Stimulated activated CD4-positive, alpha-beta T cell treated with anti-CD3 and anti-CD28 coated beads, Interleukin-12 subunit alpha, Interleukin-12 subunit beta, amount 100 ng/mL, for 4 hours (primary cell): ENCODE measurements at regions not wholly inside any gene's neighbourhood (a gene's known extent, or its start where the extent isn't known, plus 50 kb on each side); places are given as distances from the start of the nearest gene placed in this dataset.
"Not testable (repeated sequence)": the region's sequence is repeated elsewhere in the genome, so short reads cannot be mapped to it uniquely, and the experiment has no call there.

Experiments
- DNase-seq: peaks from one replicate; pipeline ENCODE4 v3.0.0-alpha.2; 2020

GRCh38 chr5:130708754-130709153 lies 456.3 kb downstream of the HINT1 start:
- no peak for DNase-seq

- no peak for DNase-seq
These were observed 458.4 kb downstream of the HINT1 start for GRCh38 chr5:130706696-130707095.

- DNase-seq, result no peak
These were observed 459.7 kb downstream of the HINT1 start for GRCh38 chr5:130705368-130705767.

GRCh38 chr5:130693509-130693908 lies 471.5 kb downstream of the HINT1 start:
- DNase-seq, result no peak

GRCh38 chr5:130692770-130693169 lies 472.3 kb downstream of the HINT1 start:
- no peak for DNase-seq

GRCh38 chr5:130689831-130690230 lies 475.2 kb downstream of the HINT1 start:
- no peak for DNase-seq

GRCh38 chr5:130687085-130687733 lies 477.8 kb downstream of the HINT1 start:
- no peak for DNase-seq

- DNase-seq, result no peak
These were observed 486.4 kb downstream of the HINT1 start for GRCh38 chr5:130678637-130679036.

GRCh38 chr5:130666462-130666861 lies 498.6 kb downstream of the HINT1 start:
- no peak for DNase-seq

- DNase-seq, result no peak
These were observed 512.9 kb downstream of the HINT1 start for GRCh38 chr5:130652176-130652575.

- no peak for DNase-seq
These were observed 513.6 kb downstream of the HINT1 start for GRCh38 chr5:130651440-130651839.

- DNase-seq, result no peak
These were observed 521.7 kb downstream of the HINT1 start for GRCh38 chr5:130643321-130643720.

- DNase-seq, result no peak
These were observed 522.6 kb downstream of the HINT1 start for GRCh38 chr5:130642461-130642860.

GRCh38 chr5:130627145-130627544 lies 537.9 kb downstream of the HINT1 start:
- DNase-seq, result no peak

GRCh38 chr5:130624805-130625204 lies 540.3 kb downstream of the HINT1 start:
- no peak for DNase-seq

GRCh38 chr5:130616161-130616560 lies 548.9 kb downstream of the HINT1 start:
- DNase-seq, result no peak

- no peak for DNase-seq
These were observed 559.8 kb downstream of the HINT1 start for GRCh38 chr5:130605234-130605633.

GRCh38 chr5:130596647-130597046 lies 568.4 kb downstream of the HINT1 start:
- DNase-seq, result not testable (repeated sequence)

- DNase-seq, result no peak
These were observed 584.8 kb downstream of the HINT1 start for GRCh38 chr5:130580264-130580663.

GRCh38 chr5:130578354-130578753 lies 586.7 kb downstream of the HINT1 start:
- DNase-seq, result no peak

GRCh38 chr5:130571076-130571475 lies 594.0 kb downstream of the HINT1 start:
- DNase-seq, result no peak

- no peak for DNase-seq
These were observed 596.3 kb downstream of the HINT1 start for GRCh38 chr5:130568791-130569190.

- DNase-seq, result no peak
These were observed 609.6 kb downstream of the HINT1 start for GRCh38 chr5:130555429-130555828.

- DNase-seq, result no peak
These were observed 614.5 kb downstream of the HINT1 start for GRCh38 chr5:130550562-130550928.

GRCh38 chr5:130549884-130550561 lies 615.0 kb downstream of the HINT1 start:
- DNase-seq, result no peak
